ACHN (cell line): ENCODE measurements at regions not wholly inside any gene's neighbourhood (a gene's known extent, or its start where the extent isn't known, plus 50 kb on each side); places are given as distances from the start of the nearest gene placed in this dataset.
"Not testable (repeated sequence)": the region's sequence is repeated elsewhere in the genome, so short reads cannot be mapped to it uniquely, and the experiment has no call there.

Experiments used
- DNase-seq: peaks from one replicate; pipeline ENCODE4 v3.0.0-alpha.2; 2015
- in situ Hi-C: cut with HindIII; loops from 2 replicates; pipeline ENCODE4 v1.10.0; 2017; ENCODE audit warnings: low sequenced_read_pairs, low pct_ligation_motif_present, low pct_unique_long_range_greater_than_20kb

- no peak for DNase-seq
- in situ Hi-C loops = no loop called here
These were observed 484.4 kb upstream of the NR3C2 start for GRCh38 chr4:148926276-148927260.

GRCh38 chr4:148923881-148924280 lies 481.7 kb upstream of the NR3C2 start:
- in situ Hi-C loops = no loop called here
- DNase-seq = no peak

- no peak for DNase-seq
- in situ Hi-C loops = no loop called here
These were observed 480.3 kb upstream of the NR3C2 start for GRCh38 chr4:148922497-148922896.

GRCh38 chr4:148914734-148915133 lies 472.5 kb upstream of the NR3C2 start:
- DNase-seq = no peak
- in situ Hi-C loops = no loop called here

GRCh38 chr4:148914301-148914700 lies 472.1 kb upstream of the NR3C2 start:
- DNase-seq = no peak
- in situ Hi-C loops = no loop called here

GRCh38 chr4:148903388-148903787 lies 461.2 kb upstream of the NR3C2 start:
- in situ Hi-C loops = no loop called here
- no peak for DNase-seq

GRCh38 chr4:148901075-148901705 lies 459.0 kb upstream of the NR3C2 start:
- DNase-seq = no peak
- in situ Hi-C loops = no loop called here

- DNase-seq, in situ Hi-C loops: not testable (repeated sequence)
These were observed 455.9 kb upstream of the NR3C2 start for GRCh38 chr4:148898139-148898538.

GRCh38 chr4:148893095-148893494 lies 450.9 kb upstream of the NR3C2 start:
- in situ Hi-C loops = no loop called here
- no peak for DNase-seq

GRCh38 chr4:148883891-148884290 lies 441.7 kb upstream of the NR3C2 start:
- in situ Hi-C loops = no loop called here
- DNase-seq = no peak

GRCh38 chr4:148883435-148883834 lies 441.2 kb upstream of the NR3C2 start:
- in situ Hi-C loops = no loop called here
- DNase-seq = no peak

- in situ Hi-C loops = no loop called here
- DNase-seq = no peak
These were observed 439.8 kb upstream of the NR3C2 start for GRCh38 chr4:148881860-148882643.

- no peak for DNase-seq
- in situ Hi-C loops = no loop called here
These were observed 432.1 kb upstream of the NR3C2 start for GRCh38 chr4:148874331-148874730.

- in situ Hi-C loops = no loop called here
- DNase-seq = no peak
These were observed 426.0 kb upstream of the NR3C2 start for GRCh38 chr4:148868191-148868590.

- in situ Hi-C loops = no loop called here
These were observed 424.5 kb upstream of the NR3C2 start for GRCh38 chr4:148866666-148867065.

GRCh38 chr4:148857973-148858534 lies 415.8 kb upstream of the NR3C2 start:
- in situ Hi-C loops = no loop called here
- DNase-seq = no peak

More at GRCh38 chr4:148866666-148867065, 424.5 kb upstream of the NR3C2 start:
- no peak for DNase-seq

- in situ Hi-C loops = no loop called here
- no peak for DNase-seq
These were observed 415.2 kb upstream of the NR3C2 start for GRCh38 chr4:148857239-148857972.

- in situ Hi-C loops = no loop called here
These were observed 412.0 kb upstream of the NR3C2 start for GRCh38 chr4:148854203-148854602.

More at GRCh38 chr4:148854203-148854602, 412.0 kb upstream of the NR3C2 start:
- DNase-seq = no peak
